Astrocyte (in vitro differentiated cells and primary cell): ENCODE measurements at regions not wholly inside any gene's neighbourhood (a gene's known extent, or its start where the extent isn't known, plus 50 kb on each side); places are given as distances from the start of the nearest gene placed in this dataset.

Source experiments
- EZH2 ChIP-seq: IDR thresholded peaks from 2 replicates; pipeline ENCODE4 v1.6.1; 2012; ENCODE audit warnings: mild to moderate bottlenecking, low read length, inconsistent platforms; ENCODE audit not compliant: insufficient read depth
- TF ChIP-seq, protein P1 (sequence below): IDR thresholded peaks from 2 replicates; pipeline ENCODE4 v1.5.1; 2011; ENCODE audit warnings: low read depth, mild to moderate bottlenecking, inconsistent platforms, low read length, moderate library complexity; ENCODE audit not compliant: insufficient read depth

- TF ChIP-seq, protein P1, sequence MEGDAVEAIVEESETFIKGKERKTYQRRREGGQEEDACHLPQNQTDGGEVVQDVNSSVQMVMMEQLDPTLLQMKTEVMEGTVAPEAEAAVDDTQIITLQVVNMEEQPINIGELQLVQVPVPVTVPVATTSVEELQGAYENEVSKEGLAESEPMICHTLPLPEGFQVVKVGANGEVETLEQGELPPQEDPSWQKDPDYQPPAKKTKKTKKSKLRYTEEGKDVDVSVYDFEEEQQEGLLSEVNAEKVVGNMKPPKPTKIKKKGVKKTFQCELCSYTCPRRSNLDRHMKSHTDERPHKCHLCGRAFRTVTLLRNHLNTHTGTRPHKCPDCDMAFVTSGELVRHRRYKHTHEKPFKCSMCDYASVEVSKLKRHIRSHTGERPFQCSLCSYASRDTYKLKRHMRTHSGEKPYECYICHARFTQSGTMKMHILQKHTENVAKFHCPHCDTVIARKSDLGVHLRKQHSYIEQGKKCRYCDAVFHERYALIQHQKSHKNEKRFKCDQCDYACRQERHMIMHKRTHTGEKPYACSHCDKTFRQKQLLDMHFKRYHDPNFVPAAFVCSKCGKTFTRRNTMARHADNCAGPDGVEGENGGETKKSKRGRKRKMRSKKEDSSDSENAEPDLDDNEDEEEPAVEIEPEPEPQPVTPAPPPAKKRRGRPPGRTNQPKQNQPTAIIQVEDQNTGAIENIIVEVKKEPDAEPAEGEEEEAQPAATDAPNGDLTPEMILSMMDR: no peak
- no peak for TF ChIP-seq EZH2
Observed at GRCh38 chr13:105684216-105684615, 851.2 kb downstream of the EFNB2 start.
